Erythroblast (primary cell): ENCODE measurements at regions not wholly inside any gene's neighbourhood (a gene's known extent, or its start where the extent isn't known, plus 50 kb on each side); places are given as distances from the start of the nearest gene placed in this dataset.
"Not testable (repeated sequence)": the region's sequence is repeated elsewhere in the genome, so short reads cannot be mapped to it uniquely, and the experiment has no call there.

ENCODE experiments used
- GATA1 ChIP-seq: IDR thresholded peaks from 2 replicates; pipeline ENCODE4 v1.6.1; 2011; ENCODE audit warnings: low read depth, mild to moderate bottlenecking, control low read depth, low read length, moderate library complexity
- POLR2A ChIP-seq: IDR thresholded peaks from 2 replicates; pipeline ENCODE4 v1.6.1; 2011; ENCODE audit warnings: mild to moderate bottlenecking, low read length

- not testable (repeated sequence) for TF ChIP-seq POLR2A, GATA1
These were observed 145.6 kb upstream of the METTL14 start for GRCh38 chr4:118539412-118540077.
